HEK293 (cell line): ENCODE measurements at regions not wholly inside any gene's neighbourhood (a gene's known extent, or its start where the extent isn't known, plus 50 kb on each side); places are given as distances from the start of the nearest gene placed in this dataset.

Experiments used
- CTCF ChIA-PET: fragments of 350-600 bp; formaldehyde crosslinking; extraction: SDS; loops from one replicate; lab custom pipeline; 2021; ENCODE audit warnings: antibody characterized with exemption; lab: Yijun Ruan, JAX
- POLR2A ChIA-PET: fragments of 300-600 bp; formaldehyde crosslinking; extraction: SDS; loops from one replicate; lab custom pipeline; 2020; ENCODE audit warnings: antibody characterized with exemption, inconsistent platforms; lab: Yijun Ruan, JAX
- H3K27ac ChIP-seq: fragments of 200-500 bp; sonication (Bioruptor generic); 2 replicates; pipeline ENCODE4 v1.5.1; 2014; ENCODE audit warnings: low read depth, low read length, control low read depth, inconsistent platforms; ENCODE audit errors: extremely low read depth
- H3K36me3 ChIP-seq, 2 experiments: fragments of 200-500 bp in 1 of 2; sonication (Bioruptor generic) in 1 of 2; 1 replicate in 1 of 2; 2 replicates in 1 of 2; pipeline ENCODE4 v1.5.1; 2014 to 2017; ENCODE audit warnings: inconsistent platforms in 2 of 2, low read length in 2 of 2; ENCODE audit not compliant: control insufficient read depth in 2 of 2, insufficient read depth in 1 of 2
- H3K4me1 ChIP-seq: fragments of 200-500 bp; sonication (Bioruptor generic); 2 replicates; pipeline ENCODE4 v1.5.1; 2014; ENCODE audit warnings: mild to moderate bottlenecking, low read length, inconsistent platforms; ENCODE audit not compliant: control insufficient read depth, insufficient read depth
- H3K4me3 ChIP-seq: 2 replicates; pipeline ENCODE4 v1.5.1; 2011; ENCODE audit warnings: low read depth, mild to moderate bottlenecking, control low read depth, low read length, moderate library complexity
- H3K9me3 ChIP-seq: fragments of 200-500 bp; sonication (Bioruptor generic); 2 replicates; pipeline ENCODE4 v1.5.1; 2014; ENCODE audit warnings: low read depth, low read length, inconsistent platforms; ENCODE audit not compliant: control insufficient read depth, insufficient read depth
- CTCF ChIP-seq: fragments of 450-650 bp; formaldehyde crosslinking; IDR thresholded peaks from 2 replicates; pipeline ENCODE4 v1.5.1; 2016; ENCODE audit warnings: missing biosample characterization, missing genetic modification characterization
- EGR2 ChIP-seq: fragments of 450-650 bp; formaldehyde crosslinking; IDR thresholded peaks from 2 replicates; pipeline ENCODE4 v1.5.1; 2016; ENCODE audit warnings: low read depth, missing biosample characterization, missing genetic modification characterization
- HIC1 ChIP-seq: fragments of 450-650 bp; formaldehyde crosslinking; IDR thresholded peaks from 2 replicates; pipeline ENCODE4 v1.5.1; 2016; ENCODE audit warnings: missing biosample characterization, missing genetic modification characterization
- KLF1 ChIP-seq: fragments of 450-650 bp; formaldehyde crosslinking; IDR thresholded peaks from 2 replicates; pipeline ENCODE4 v1.5.1; 2016; ENCODE audit warnings: missing biosample characterization, missing genetic modification characterization
- KLF9 ChIP-seq: fragments of 450-650 bp; formaldehyde crosslinking; IDR thresholded peaks from 2 replicates; pipeline ENCODE4 v1.5.1; 2016; ENCODE audit warnings: missing biosample characterization, missing genetic modification characterization, low read depth
- SALL2 ChIP-seq: fragments of 450-650 bp; formaldehyde crosslinking; IDR thresholded peaks from 2 replicates; pipeline ENCODE4 v1.5.0; 2017; ENCODE audit warnings: missing biosample characterization, mild to moderate bottlenecking, missing genetic modification characterization, borderline replicate concordance
- SP3 ChIP-seq: fragments of 450-650 bp; formaldehyde crosslinking; IDR thresholded peaks from 2 replicates; pipeline ENCODE4 v1.5.1; 2016; ENCODE audit warnings: missing biosample characterization, missing genetic modification characterization
- TRIM28 ChIP-seq: IDR thresholded peaks from 2 replicates; pipeline ENCODE4 v1.6.1; 2011; ENCODE audit warnings: low read length, control low read depth, borderline replicate concordance
- ZBTB26 ChIP-seq: fragments of 450-650 bp; formaldehyde crosslinking; optimal IDR thresholded peaks from 2 replicates; pipeline ENCODE3; 2016; ENCODE audit warnings: missing biosample characterization, mild to moderate bottlenecking, missing genetic modification characterization
- ZBTB8A ChIP-seq: fragments of 450-650 bp; formaldehyde crosslinking; IDR thresholded peaks from 2 replicates; pipeline ENCODE4 v1.5.1; 2016; ENCODE audit warnings: missing biosample characterization, missing genetic modification characterization
- ZFHX2 ChIP-seq: fragments of 450-650 bp; formaldehyde crosslinking; conservative IDR thresholded peaks from 2 replicates; pipeline ENCODE4 v1.5.1; 2016; ENCODE audit warnings: missing biosample characterization, missing genetic modification characterization
- ZNF558 ChIP-seq: fragments of 450-650 bp; formaldehyde crosslinking; IDR thresholded peaks from 2 replicates; pipeline ENCODE4 v1.5.1; 2016; ENCODE audit warnings: missing biosample characterization, missing genetic modification characterization
- ZNF600 ChIP-seq: fragments of 450-650 bp; formaldehyde crosslinking; IDR thresholded peaks from 2 replicates; pipeline ENCODE4 v1.5.1; 2016; ENCODE audit warnings: missing biosample characterization, missing genetic modification characterization
- ZNF654 ChIP-seq: fragments of 450-650 bp; formaldehyde crosslinking; IDR thresholded peaks from 2 replicates; pipeline ENCODE4 v1.5.1; 2016; ENCODE audit warnings: low read depth, missing biosample characterization, missing genetic modification characterization
- ZNF837 ChIP-seq: fragments of 450-650 bp; formaldehyde crosslinking; IDR thresholded peaks from 2 replicates; pipeline ENCODE4 v1.5.1; 2016; ENCODE audit warnings: missing biosample characterization, missing genetic modification characterization
- ZSCAN18 ChIP-seq: fragments of 450-650 bp; formaldehyde crosslinking; IDR thresholded peaks from 2 replicates; pipeline ENCODE4 v1.5.1; 2016; ENCODE audit warnings: missing biosample characterization, missing genetic modification characterization
- TF ChIP-seq, protein P1 (sequence below): fragments of 450-650 bp; formaldehyde crosslinking; IDR thresholded peaks from 2 replicates; pipeline ENCODE4 v1.5.1; 2016; ENCODE audit warnings: missing biosample characterization, missing genetic modification characterization
- TF ChIP-seq, protein P2 (sequence below): fragments of 450-650 bp; IDR thresholded peaks from 2 replicates; pipeline ENCODE4 v1.5.1; 2018; ENCODE audit warnings: missing biosample characterization, missing genetic modification characterization

DNA sequence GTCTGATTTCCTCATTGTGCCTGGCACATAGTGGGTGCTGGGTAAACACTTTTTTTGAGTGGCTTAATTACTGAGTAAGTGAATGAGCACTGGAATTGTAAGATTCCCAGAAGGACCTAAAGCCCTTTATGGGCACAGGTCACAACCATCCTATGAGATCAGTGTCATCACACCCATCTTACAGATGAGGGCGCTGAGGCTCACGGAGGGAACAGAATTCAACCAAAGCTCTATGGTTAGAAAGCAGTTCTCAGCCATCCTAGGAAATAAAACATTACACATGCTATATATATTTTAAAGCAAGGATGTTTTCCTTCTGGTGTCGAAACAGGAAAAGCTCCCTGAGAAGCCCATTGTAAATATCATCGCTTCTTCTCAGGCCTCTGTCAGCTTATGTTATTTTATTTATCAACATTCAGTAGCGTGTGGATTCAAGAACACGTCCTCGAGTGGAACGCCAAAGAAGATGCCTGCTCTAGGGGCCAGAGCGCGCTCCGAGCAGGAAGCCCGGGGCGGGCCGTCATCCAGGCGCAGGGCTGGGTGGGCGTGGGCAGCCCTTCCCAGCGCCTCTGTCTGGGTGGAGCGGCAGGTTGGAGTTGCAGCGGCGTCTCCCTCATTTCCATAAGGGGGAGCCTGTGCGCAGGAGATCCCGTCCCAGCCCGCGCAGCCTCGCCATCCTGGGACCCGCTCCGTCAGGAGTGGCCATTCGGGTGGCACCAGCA is 155.8 kb upstream of the SMIM23 start:
- Histone ChIP-seq H3K4me1 (no peaks in the 10 kb centered on the region), H3K4me3 (no peak overlapping the region), H3K27ac (no peak overlapping the region)
- ChIA-PET CTCF (interaction anchor here (0.5 to 4.1 kb wide), 14 partner anchors 10 to 277 kb away, joined by 3 to 13 read pairs (median 4); partner anchors contain the start of gene FGF18), POLR2A (no interaction called here)
- TF ChIP-seq SP3 (tag by site-specific recombination) = 0 out of 2 replicates have a peak, but pooled peaks have one; percentile 16
- TF ChIP-seq ZNF600 (tag by site-specific recombination) = 0 out of 2 replicates have a peak, but pooled peaks have one; percentile 39
- TF ChIP-seq ZFHX2 (tag by site-specific recombination) = peak; percentile 68
- TF ChIP-seq KLF9 (tag by site-specific recombination) = peak; percentile 84
- TF ChIP-seq ZNF837 = no peak
- no peak for TF ChIP-seq SALL2 (tag by site-specific recombination)
- TF ChIP-seq ZBTB26 (tag by site-specific recombination) = peak; percentile 55
- TF ChIP-seq TRIM28 = no peak
- peak; percentile 48; the same call in 1 of the 2 replicates for TF ChIP-seq EGR2
- TF ChIP-seq KLF1 (tag by site-specific recombination) = peak; percentile 75; the same call in 1 of the 2 replicates
- peak; percentile 80 for TF ChIP-seq CTCF (tag by site-specific recombination)
- peak; percentile 41; the same call in 1 of the 2 replicates for TF ChIP-seq ZNF558 (tag by site-specific recombination)
- TF ChIP-seq, protein P1, sequence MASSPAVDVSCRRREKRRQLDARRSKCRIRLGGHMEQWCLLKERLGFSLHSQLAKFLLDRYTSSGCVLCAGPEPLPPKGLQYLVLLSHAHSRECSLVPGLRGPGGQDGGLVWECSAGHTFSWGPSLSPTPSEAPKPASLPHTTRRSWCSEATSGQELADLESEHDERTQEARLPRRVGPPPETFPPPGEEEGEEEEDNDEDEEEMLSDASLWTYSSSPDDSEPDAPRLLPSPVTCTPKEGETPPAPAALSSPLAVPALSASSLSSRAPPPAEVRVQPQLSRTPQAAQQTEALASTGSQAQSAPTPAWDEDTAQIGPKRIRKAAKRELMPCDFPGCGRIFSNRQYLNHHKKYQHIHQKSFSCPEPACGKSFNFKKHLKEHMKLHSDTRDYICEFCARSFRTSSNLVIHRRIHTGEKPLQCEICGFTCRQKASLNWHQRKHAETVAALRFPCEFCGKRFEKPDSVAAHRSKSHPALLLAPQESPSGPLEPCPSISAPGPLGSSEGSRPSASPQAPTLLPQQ (tag by site-specific recombination) = 0 out of 2 replicates have a peak, but pooled peaks have one; percentile 20
- TF ChIP-seq ZNF654 (tag by site-specific recombination) = peak; percentile 59
- peak; percentile 95 for TF ChIP-seq ZBTB8A (tag by site-specific recombination)
- TF ChIP-seq, all 188 proteins: peak for 12
- Histone ChIP-seq H3K9me3 (no peaks in the 10 kb centered on the region), H3K36me3 (no peaks in the 10 kb centered on the region)

DNA sequence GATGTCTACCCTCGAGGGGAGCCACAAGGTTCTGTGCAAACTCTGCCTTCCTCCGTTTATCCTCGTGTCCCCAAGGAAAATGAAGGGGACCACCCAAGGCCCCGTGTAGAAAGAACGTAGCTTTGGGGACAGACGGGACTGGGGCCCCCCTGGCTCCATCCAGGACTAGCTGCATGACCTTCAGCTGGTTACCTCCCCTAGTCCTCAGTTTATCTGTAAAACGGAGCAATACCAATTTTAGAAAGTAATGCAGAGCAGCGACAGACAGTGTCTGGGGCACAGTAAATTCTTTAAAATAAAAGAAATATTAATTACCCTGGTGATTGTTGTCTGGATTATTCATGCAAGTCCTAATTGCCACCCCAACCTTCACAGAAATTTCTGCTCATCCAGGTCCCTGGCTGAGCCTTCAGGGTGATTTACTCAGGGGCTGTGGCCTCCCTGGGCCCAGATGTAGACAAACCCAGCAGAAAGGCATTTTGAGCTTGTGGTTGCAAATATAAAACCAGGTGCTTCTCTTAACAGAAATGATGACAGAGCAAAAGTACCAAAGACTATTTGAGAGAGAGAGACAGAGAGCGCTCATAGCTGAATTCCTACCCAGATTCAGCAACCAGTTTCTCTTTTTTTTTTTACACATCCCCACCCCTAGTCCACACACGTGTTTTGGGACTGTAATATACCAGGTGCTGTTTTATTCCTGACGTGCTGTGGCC is 155.1 kb upstream of the SMIM23 start:
- peak; percentile 44; the same call in 1 of the 2 replicates for TF ChIP-seq HIC1 (tag by site-specific recombination)
- TF ChIP-seq, protein P2, sequence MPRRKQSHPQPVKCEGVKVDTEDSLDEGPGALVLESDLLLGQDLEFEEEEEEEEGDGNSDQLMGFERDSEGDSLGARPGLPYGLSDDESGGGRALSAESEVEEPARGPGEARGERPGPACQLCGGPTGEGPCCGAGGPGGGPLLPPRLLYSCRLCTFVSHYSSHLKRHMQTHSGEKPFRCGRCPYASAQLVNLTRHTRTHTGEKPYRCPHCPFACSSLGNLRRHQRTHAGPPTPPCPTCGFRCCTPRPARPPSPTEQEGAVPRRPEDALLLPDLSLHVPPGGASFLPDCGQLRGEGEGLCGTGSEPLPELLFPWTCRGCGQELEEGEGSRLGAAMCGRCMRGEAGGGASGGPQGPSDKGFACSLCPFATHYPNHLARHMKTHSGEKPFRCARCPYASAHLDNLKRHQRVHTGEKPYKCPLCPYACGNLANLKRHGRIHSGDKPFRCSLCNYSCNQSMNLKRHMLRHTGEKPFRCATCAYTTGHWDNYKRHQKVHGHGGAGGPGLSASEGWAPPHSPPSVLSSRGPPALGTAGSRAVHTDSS (tag by site-specific recombination) = no peak
- no peak for TF ChIP-seq ZSCAN18
- peak; percentile 7 for TF ChIP-seq ZBTB26 (tag by site-specific recombination)
- TF ChIP-seq SP3 (tag by site-specific recombination) = 0 out of 2 replicates have a peak, but pooled peaks have one; percentile 4
- Histone ChIP-seq H3K36me3 (no peaks in the 10 kb centered on the region), H3K27ac (no peak overlapping the region), H3K9me3 (no peaks in the 10 kb centered on the region), H3K4me3 (no peak overlapping the region), H3K4me1 (no peaks in the 10 kb centered on the region)
- POLR2A ChIA-PET = interaction anchor here (0.5 kb wide), 1 partner anchor 172 kb away, joined by 3 read pairs; no protein-coding TSS in a partner anchor
- CTCF ChIA-PET = interaction anchor here (0.5 to 4.1 kb wide), 14 partner anchors 10 to 281 kb away, joined by 3 to 13 read pairs (median 4); partner anchors contain the start of gene FGF18
